SK-N-SH (cell line): ENCODE measurements at regions not wholly inside any gene's neighbourhood (a gene's known extent, or its start where the extent isn't known, plus 50 kb on each side); places are given as distances from the start of the nearest gene placed in this dataset.
"Not testable (repeated sequence)": the region's sequence is repeated elsewhere in the genome, so short reads cannot be mapped to it uniquely, and the experiment has no call there.

Experiments used
- CTCF ChIA-PET: fragments of 300-600, 350-600 bp; formaldehyde crosslinking; extraction: SDS; loops from one replicate; lab custom pipeline; 2021; lab: Yijun Ruan, JAX
- POLR2A ChIA-PET: fragments of 350-600 bp; sonication (Branson Sonifier 250); formaldehyde crosslinking; extraction: SDS; loops from one replicate; lab custom pipeline; 2020; ENCODE audit warnings: antibody characterized with exemption, inconsistent platforms; lab: Yijun Ruan, JAX
- DNase-seq: peaks from one replicate; pipeline ENCODE4 v3.0.0; 2012
- H2AFZ ChIP-seq: fragments of 200-600 bp; sonication (generic); 2 replicates; pipeline ENCODE4 v1.8.1; 2016; ENCODE audit warnings: antibody characterized with exemption, mild to moderate bottlenecking, low read depth
- H3F3A ChIP-seq: fragments of 200-600 bp; sonication (generic); replicated peaks from 2 replicates; pipeline ENCODE3; 2016; ENCODE audit warnings: antibody characterized with exemption, mild to moderate bottlenecking; ENCODE audit not compliant: insufficient read depth
- H3K27ac ChIP-seq, 2 experiments: fragments of 200-500 bp in 1 of 2; fragments of 200-600 bp in 1 of 2; sonication (Bioruptor generic) in 1 of 2; sonication (generic), shearing (Covaris generic) in 1 of 2; 2 replicates each; pipeline versions ENCODE4 v1.5.1 to v1.6.1; 2014 to 2016; ENCODE audit warnings: low read depth in 2 of 2, inconsistent platforms in 1 of 2, low read length in 1 of 2, mild to moderate bottlenecking in 1 of 2, mixed read lengths in 1 of 2
- H3K27me3 ChIP-seq: fragments of 200-600 bp; sonication (generic), shearing (Covaris generic); 2 replicates; pipeline ENCODE4 v1.6.1; 2016; ENCODE audit warnings: mixed run types; ENCODE audit not compliant: insufficient read depth
- H3K36me3 ChIP-seq, 2 experiments: fragments of 200-500 bp in 1 of 2; fragments of 200-600 bp in 1 of 2; sonication (Bioruptor generic) in 1 of 2; sonication (generic) in 1 of 2; replicated peaks in 1 of 2; 2 replicates each; pipeline versions ENCODE3 to v1.5.1; 2014 to 2016; ENCODE audit warnings: low read length in 1 of 2, mild to moderate bottlenecking in 1 of 2; ENCODE audit not compliant: insufficient read depth in 2 of 2, control insufficient read depth in 1 of 2
- H3K4me1 ChIP-seq, 2 experiments: fragments of 200-500 bp in 1 of 2; fragments of 200-600 bp in 1 of 2; sonication (Bioruptor generic) in 1 of 2; sonication (generic), shearing (Covaris generic) in 1 of 2; 2 replicates each; pipeline versions ENCODE4 v1.5.1 to v1.6.1; 2014 to 2016; ENCODE audit warnings: low read depth in 1 of 2, low read length in 1 of 2, mixed run types in 1 of 2; ENCODE audit not compliant: insufficient read depth in 2 of 2, control insufficient read depth in 1 of 2
- H3K4me2 ChIP-seq: fragments of 200-600 bp; sonication (generic), shearing (Covaris generic); 2 replicates; pipeline ENCODE4 v1.6.1; 2017; ENCODE audit warnings: mixed run types
- H3K4me3 ChIP-seq, 2 experiments: fragments of 200-500 bp in 1 of 2; fragments of 200-600 bp in 1 of 2; sonication (Bioruptor generic) in 1 of 2; sonication (generic), shearing (Covaris generic) in 1 of 2; 2 replicates each; pipeline versions ENCODE4 v1.5.1 to v1.8.1; 2014 to 2016; ENCODE audit warnings: low read depth in 2 of 2, inconsistent platforms in 1 of 2, low read length in 1 of 2, mild to moderate bottlenecking in 1 of 2, mixed read lengths in 1 of 2, moderate library complexity in 1 of 2
- H3K79me2 ChIP-seq: fragments of 200-600 bp; sonication (generic); 2 replicates; pipeline ENCODE4 v1.8.1; 2017; ENCODE audit warnings: mild to moderate bottlenecking; ENCODE audit not compliant: insufficient read depth
- H3K9ac ChIP-seq: fragments of 200-600 bp; sonication (generic); 2 replicates; pipeline ENCODE4 v1.6.1; 2017; ENCODE audit warnings: mixed run types
- H3K9me2 ChIP-seq: fragments of 200-600 bp; sonication (generic); 2 replicates; pipeline ENCODE4 v1.6.1; 2017; ENCODE audit warnings: mixed run types
- H3K9me3 ChIP-seq: fragments of 200-600 bp; sonication (generic); 2 replicates; pipeline ENCODE4 v1.6.1; 2017; ENCODE audit warnings: mixed run types, mild to moderate bottlenecking, moderate library complexity
- H4K20me1 ChIP-seq: fragments of 200-600 bp; sonication (generic); 2 replicates; pipeline ENCODE4 v1.6.1; 2017; ENCODE audit warnings: mild to moderate bottlenecking, mixed run types; ENCODE audit not compliant: insufficient read depth
- WGBS: methylation state at CpG from one replicate; pipeline ENCODE4 v1.1.6; 2017; ENCODE audit warnings: low lambda C conversion rate; 5-methylcytosine and 5-hydroxymethylcytosine counted together

GRCh38 chr3:198139513-198140167, 179.6 kb downstream of the LMLN start:
- H3F3A ChIP-seq, H2AFZ ChIP-seq, DNase-seq: not testable (repeated sequence)

DNA sequence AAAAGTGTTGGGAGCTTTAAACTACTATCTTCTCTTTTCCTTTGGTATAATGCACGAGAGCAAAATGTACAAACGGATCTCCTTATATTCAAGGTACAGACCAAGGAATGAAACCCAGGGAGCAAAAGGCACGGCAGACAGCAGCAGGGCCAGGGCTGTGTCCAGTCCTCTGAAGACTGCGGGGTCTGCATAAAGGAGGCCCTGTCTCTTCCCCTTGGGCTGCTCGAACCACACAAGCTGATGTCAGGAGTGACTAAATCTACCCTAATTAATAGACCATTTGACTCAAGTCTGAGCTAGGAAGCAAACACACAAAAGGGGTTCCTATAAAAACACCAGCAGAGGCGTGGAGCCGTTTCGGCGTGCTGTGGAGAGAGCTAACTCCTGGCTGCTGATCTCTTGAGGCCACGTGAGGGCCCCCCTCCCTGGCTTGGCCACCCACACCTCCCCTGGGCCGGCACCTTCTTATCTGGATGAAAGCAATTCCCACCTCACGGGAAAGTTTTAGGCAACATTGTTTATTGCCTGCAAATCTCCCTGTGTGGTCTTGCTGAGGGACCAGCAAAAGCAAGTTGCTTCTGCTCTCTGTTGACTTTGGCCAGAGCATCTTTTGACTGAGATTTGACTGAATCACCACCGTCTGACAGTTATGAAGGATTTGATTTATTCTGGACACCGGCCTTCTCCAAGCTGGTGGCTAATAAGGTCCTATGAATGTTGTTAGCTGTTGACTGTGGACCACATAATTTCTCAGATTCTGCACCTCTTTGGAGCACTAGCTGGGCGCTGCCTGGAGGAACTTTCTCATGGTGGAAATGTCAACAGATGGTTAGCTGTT, 183.5 kb downstream of the LMLN start:
- 41% methylated on average over 6 of the region's 15 CpGs for WGBS
- POLR2A ChIA-PET, H3K27ac ChIP-seq, H3K4me3 ChIP-seq, DNase-seq, H3K79me2 ChIP-seq, H3K27me3 ChIP-seq, H2AFZ ChIP-seq, H3K4me2 ChIP-seq, H3K9ac ChIP-seq, CTCF ChIA-PET, H3K9me2 ChIP-seq, H3K9me3 ChIP-seq, H3K36me3 ChIP-seq, H4K20me1 ChIP-seq, H3K4me1 ChIP-seq, H3F3A ChIP-seq: not testable (repeated sequence)

More at GRCh38 chr3:198139513-198140167, 179.6 kb downstream of the LMLN start:
- H4K20me1 ChIP-seq, H3K4me2 ChIP-seq, CTCF ChIA-PET, H3K27ac ChIP-seq, H3K27me3 ChIP-seq, H3K36me3 ChIP-seq, H3K9me3 ChIP-seq, H3K79me2 ChIP-seq, H3K9ac ChIP-seq, H3K4me1 ChIP-seq, H3K4me3 ChIP-seq, H3K9me2 ChIP-seq, POLR2A ChIA-PET: not testable (repeated sequence)
- WGBS: 33% methylated on average over 7 of the region's 8 CpGs

DNA sequence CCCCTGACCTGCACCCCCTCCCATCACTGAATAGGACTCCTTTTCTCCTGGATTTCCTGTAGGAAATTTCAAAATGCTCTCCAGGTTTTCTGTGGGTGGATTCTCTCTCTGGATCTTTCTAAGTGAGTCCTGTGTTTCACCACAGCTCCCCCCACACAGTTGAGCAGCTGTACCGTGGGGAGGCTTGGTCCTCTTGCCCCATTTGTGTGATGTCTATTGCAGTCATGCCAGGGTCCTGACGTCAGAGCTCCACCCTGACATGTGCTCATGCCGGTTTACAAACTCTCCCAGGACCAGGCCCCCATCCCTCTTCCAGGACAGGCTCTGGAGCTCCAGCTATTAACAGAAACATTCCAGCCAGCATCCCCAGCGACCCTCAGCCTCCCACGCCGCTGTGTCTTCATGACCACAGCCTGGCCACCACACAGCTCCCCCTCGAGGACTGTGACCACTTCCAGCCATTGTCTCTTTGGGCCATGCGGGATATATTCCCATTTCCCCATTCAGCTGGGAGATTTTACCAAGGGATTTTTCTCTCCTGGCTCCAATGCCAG, 185.3 kb downstream of the LMLN start:
- POLR2A ChIA-PET, H3K79me2 ChIP-seq: not testable (repeated sequence)

DNA sequence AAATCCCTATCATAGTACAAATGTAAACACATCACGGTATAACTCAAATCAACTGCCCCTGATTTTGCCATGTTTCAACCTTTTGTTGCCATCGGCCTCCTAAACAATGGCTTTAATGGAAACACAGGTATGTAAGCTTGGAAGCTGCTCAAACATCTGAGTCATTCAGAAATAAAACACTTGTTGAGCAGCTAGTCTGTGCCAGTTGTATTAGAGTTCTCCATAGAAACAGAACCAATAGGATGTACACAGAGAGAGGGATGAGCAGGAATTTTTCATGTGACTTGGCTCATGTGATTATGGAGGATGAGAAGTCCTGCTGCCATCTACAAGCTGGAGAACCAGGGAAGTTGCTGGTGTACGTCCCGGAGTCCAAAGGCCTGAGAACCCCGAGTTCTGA, 186.1 kb downstream of the LMLN start:
- H3K9me2 ChIP-seq, H3K27ac ChIP-seq, H3K4me3 ChIP-seq, H3K36me3 ChIP-seq, H2AFZ ChIP-seq, H4K20me1 ChIP-seq, H3K4me2 ChIP-seq, H3K9ac ChIP-seq, POLR2A ChIA-PET, H3K4me1 ChIP-seq, H3K9me3 ChIP-seq, CTCF ChIA-PET, H3K27me3 ChIP-seq, H3F3A ChIP-seq, DNase-seq, H3K79me2 ChIP-seq: not testable (repeated sequence)
- WGBS: 63% methylated on average over 1 of the region's 5 CpGs

More for the DNA sequence above, 185.3 kb downstream of the LMLN start:
- 29% methylated on average over 2 of the region's 8 CpGs for WGBS
- H3K9me2 ChIP-seq, H3K27me3 ChIP-seq, H3F3A ChIP-seq, H3K4me2 ChIP-seq, H2AFZ ChIP-seq, DNase-seq, H3K4me1 ChIP-seq, H3K27ac ChIP-seq, H3K9me3 ChIP-seq, H3K9ac ChIP-seq, H3K4me3 ChIP-seq, H3K36me3 ChIP-seq, CTCF ChIA-PET, H4K20me1 ChIP-seq: not testable (repeated sequence)

DNA sequence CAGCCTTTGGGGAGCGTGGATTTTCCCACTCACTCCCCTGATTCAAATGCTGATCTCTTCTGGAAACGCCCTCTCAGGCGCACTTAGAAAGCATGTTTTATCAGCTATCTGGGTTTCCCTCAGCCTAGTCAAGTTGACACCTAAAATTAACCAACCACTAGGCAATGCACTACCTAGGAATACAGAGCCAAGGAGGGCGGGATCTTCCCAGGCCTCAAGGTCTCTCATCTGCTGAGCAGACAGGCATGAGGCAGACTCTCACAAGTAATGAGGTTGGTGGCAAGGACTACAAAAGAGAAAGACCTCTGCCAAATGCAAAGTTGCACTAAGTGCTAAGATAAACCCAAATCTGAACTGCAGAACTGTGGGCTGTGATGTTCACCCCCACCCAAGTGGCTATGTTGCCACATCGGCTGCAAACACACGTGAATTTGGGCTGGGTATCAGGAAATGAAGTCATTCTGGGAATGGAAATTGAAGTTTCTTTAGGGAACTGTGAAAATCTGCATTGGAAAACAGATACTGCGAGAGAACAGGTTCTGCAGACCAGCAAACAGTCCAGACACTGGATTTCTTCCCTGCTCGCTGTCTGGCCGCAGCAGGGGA, 186.6 kb downstream of the LMLN start:
- CTCF ChIA-PET, H3K27me3 ChIP-seq, H3K4me3 ChIP-seq, H3K9me3 ChIP-seq, DNase-seq, H3K79me2 ChIP-seq, H3K9me2 ChIP-seq, POLR2A ChIA-PET, H3K4me1 ChIP-seq, H3F3A ChIP-seq, H3K36me3 ChIP-seq, H4K20me1 ChIP-seq, H2AFZ ChIP-seq, H3K4me2 ChIP-seq, H3K9ac ChIP-seq, H3K27ac ChIP-seq: not testable (repeated sequence)
- WGBS: 50% methylated on average over 8 of the region's 9 CpGs

DNA sequence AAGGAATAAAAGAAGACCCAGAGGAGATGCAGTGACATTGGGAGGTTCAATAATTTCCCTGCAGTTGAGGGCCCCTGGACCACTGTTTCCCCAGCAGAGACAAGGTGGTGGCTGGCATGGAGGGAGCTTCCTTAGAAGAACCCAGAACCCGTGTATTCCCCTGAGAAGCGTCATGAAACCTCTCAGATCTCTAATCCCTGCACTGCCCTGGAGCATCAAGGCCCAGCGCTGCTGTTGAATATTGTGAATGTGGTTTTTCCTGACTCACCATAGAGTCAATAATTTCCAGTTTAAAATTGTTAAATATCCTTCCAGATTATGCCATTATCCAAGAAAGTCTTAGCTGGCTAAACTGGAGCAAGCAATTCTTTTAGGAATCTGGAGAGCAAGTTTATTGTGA, 187.2 kb downstream of the LMLN start:
- H3K9me2 ChIP-seq, H3K4me2 ChIP-seq, H3F3A ChIP-seq, H4K20me1 ChIP-seq, H3K4me3 ChIP-seq, H3K9me3 ChIP-seq, H3K36me3 ChIP-seq, POLR2A ChIA-PET, H2AFZ ChIP-seq, H3K79me2 ChIP-seq, H3K27me3 ChIP-seq, CTCF ChIA-PET, DNase-seq, H3K27ac ChIP-seq, H3K9ac ChIP-seq, H3K4me1 ChIP-seq: not testable (repeated sequence)
- 17% methylated on average over 1 of the region's 3 CpGs for WGBS
